ENCODE measurements at regions not wholly inside any gene's neighbourhood (a gene's known extent, or its start where the extent isn't known, plus 50 kb on each side); places are given as distances from the start of the nearest gene placed in this dataset.

DNA sequence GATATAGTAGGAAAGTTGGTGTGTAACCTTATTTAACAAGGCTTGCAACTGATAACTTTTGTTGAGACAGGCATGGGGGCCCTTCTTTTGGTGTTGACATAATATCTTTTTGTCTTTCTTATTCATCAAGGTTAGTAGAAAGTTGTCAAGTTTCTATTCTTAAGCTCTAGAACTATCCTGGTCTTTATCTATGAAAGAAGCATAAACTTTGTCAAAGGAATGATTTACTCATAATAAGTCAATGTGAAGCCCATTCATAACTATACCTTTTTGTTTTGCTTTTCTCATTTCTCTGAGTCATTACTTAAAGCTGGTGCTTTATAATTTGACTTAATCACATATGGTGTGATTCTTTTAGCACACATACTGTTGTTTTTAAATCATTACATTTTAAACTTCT, 312.4 kb downstream of the UTRN start:
- no peak for TF ChIP-seq POLR2AphosphoS5 (IDR thresholded peaks at IDR 0.05; ENCODE audit: borderline replicate concordance, low read depth, low read length)
- no peak for TF ChIP-seq EZH2 (IDR thresholded peaks at IDR 0.05)
- no peak for TF ChIP-seq FOXP2 (optimal IDR thresholded peaks at IDR 0.05; ENCODE audit: control extremely low read depth, extremely low read length, insufficient read depth)

All from SK-N-MC (cell line).